ENCODE measurements at regions not wholly inside any gene's neighbourhood (a gene's known extent, or its start where the extent isn't known, plus 50 kb on each side); places are given as distances from the start of the nearest gene placed in this dataset.

- Histone ChIP-seq H3K36me3 (ENCODE audit: control insufficient read depth, insufficient read depth, low read length) (no peaks in the 10 kb centered on the region), H3K4me1 (ENCODE audit: control insufficient read depth, insufficient read depth, low read length) (no peaks in the 10 kb centered on the region), H3K27ac (ENCODE audit: low read depth, low read length) (no peak overlapping the region), H3K27me3 (ENCODE audit: control insufficient read depth, insufficient read depth, low read length) (no peaks in the 10 kb centered on the region), H3K9ac (ENCODE audit: low read length) (no peak overlapping the region), H3K4me3 (ENCODE audit: low read length) (no peak overlapping the region)
Observed at GRCh38 chr2:172293952-172294351, 133.4 kb upstream of the ITGA6 start.

- no peak overlapping the region for H3K27ac ChIP-seq (ENCODE audit: low read depth, low read length)
- no peaks in the 10 kb centered on the region for H3K27me3 ChIP-seq (ENCODE audit: control insufficient read depth, insufficient read depth, low read length)
- H3K4me1 ChIP-seq (ENCODE audit: control insufficient read depth, insufficient read depth, low read length): no peaks in the 10 kb centered on the region
- H3K9ac ChIP-seq (ENCODE audit: low read length): no peak overlapping the region
- H3K36me3 ChIP-seq (ENCODE audit: control insufficient read depth, insufficient read depth, low read length): no peaks in the 10 kb centered on the region
- H3K4me3 ChIP-seq (ENCODE audit: low read length): no peak overlapping the region
Observed at GRCh38 chr2:172294983-172295382, 132.4 kb upstream of the ITGA6 start.

- H3K27me3 ChIP-seq (ENCODE audit: control insufficient read depth, insufficient read depth, low read length): no peaks in the 10 kb centered on the region
- H3K36me3 ChIP-seq (ENCODE audit: control insufficient read depth, insufficient read depth, low read length): no peaks in the 10 kb centered on the region
- no peak overlapping the region for H3K9ac ChIP-seq (ENCODE audit: low read length)
- no peaks in the 10 kb centered on the region for H3K4me1 ChIP-seq (ENCODE audit: control insufficient read depth, insufficient read depth, low read length)
- H3K4me3 ChIP-seq (ENCODE audit: low read length): no peak overlapping the region
- H3K27ac ChIP-seq (ENCODE audit: low read depth, low read length): no peak overlapping the region
Observed at GRCh38 chr2:172295677-172296076, 131.7 kb upstream of the ITGA6 start.

- H3K27me3 ChIP-seq (ENCODE audit: control insufficient read depth, insufficient read depth, low read length): no peaks in the 10 kb centered on the region
- H3K36me3 ChIP-seq (ENCODE audit: control insufficient read depth, insufficient read depth, low read length): no peaks in the 10 kb centered on the region
- no peak overlapping the region for H3K4me3 ChIP-seq (ENCODE audit: low read length)
- no peak overlapping the region for H3K27ac ChIP-seq (ENCODE audit: low read depth, low read length)
- no peaks in the 10 kb centered on the region for H3K4me1 ChIP-seq (ENCODE audit: control insufficient read depth, insufficient read depth, low read length)
- H3K9ac ChIP-seq (ENCODE audit: low read length): no peak overlapping the region
Observed at GRCh38 chr2:172296267-172297046, 130.9 kb upstream of the ITGA6 start.

GRCh38 chr2:172297531-172297930, 129.9 kb upstream of the ITGA6 start:
- Histone ChIP-seq H3K4me1 (ENCODE audit: control insufficient read depth, insufficient read depth, low read length) (no peaks in the 10 kb centered on the region), H3K9ac (ENCODE audit: low read length) (no peak overlapping the region), H3K27ac (ENCODE audit: low read depth, low read length) (no peak overlapping the region), H3K36me3 (ENCODE audit: control insufficient read depth, insufficient read depth, low read length) (no peaks in the 10 kb centered on the region), H3K4me3 (ENCODE audit: low read length) (no peak overlapping the region), H3K27me3 (ENCODE audit: control insufficient read depth, insufficient read depth, low read length) (no peaks in the 10 kb centered on the region)

GRCh38 chr2:172297950-172298349, 129.4 kb upstream of the ITGA6 start:
- H3K36me3 ChIP-seq (ENCODE audit: control insufficient read depth, insufficient read depth, low read length): no peaks in the 10 kb centered on the region
- H3K27ac ChIP-seq (ENCODE audit: low read depth, low read length): no peak overlapping the region
- H3K9ac ChIP-seq (ENCODE audit: low read length): no peak overlapping the region
- no peaks in the 10 kb centered on the region for H3K4me1 ChIP-seq (ENCODE audit: control insufficient read depth, insufficient read depth, low read length)
- no peak overlapping the region for H3K4me3 ChIP-seq (ENCODE audit: low read length)
- no peaks in the 10 kb centered on the region for H3K27me3 ChIP-seq (ENCODE audit: control insufficient read depth, insufficient read depth, low read length)

- Histone ChIP-seq H3K27ac (ENCODE audit: low read depth, low read length) (no peak overlapping the region), H3K4me1 (ENCODE audit: control insufficient read depth, insufficient read depth, low read length) (no peaks in the 10 kb centered on the region), H3K27me3 (ENCODE audit: control insufficient read depth, insufficient read depth, low read length) (no peaks in the 10 kb centered on the region), H3K4me3 (ENCODE audit: low read length) (no peak overlapping the region), H3K9ac (ENCODE audit: low read length) (no peak overlapping the region), H3K36me3 (ENCODE audit: control insufficient read depth, insufficient read depth, low read length) (no peaks in the 10 kb centered on the region)
Observed at GRCh38 chr2:172299741-172300140, 127.6 kb upstream of the ITGA6 start.

- no peak overlapping the region for H3K4me3 ChIP-seq (ENCODE audit: low read length)
- no peak overlapping the region for H3K27ac ChIP-seq (ENCODE audit: low read depth, low read length)
- H3K4me1 ChIP-seq (ENCODE audit: control insufficient read depth, insufficient read depth, low read length): no peaks in the 10 kb centered on the region
- H3K36me3 ChIP-seq (ENCODE audit: control insufficient read depth, insufficient read depth, low read length): no peaks in the 10 kb centered on the region
- H3K9ac ChIP-seq (ENCODE audit: low read length): no peak overlapping the region
- no peaks in the 10 kb centered on the region for H3K27me3 ChIP-seq (ENCODE audit: control insufficient read depth, insufficient read depth, low read length)
Observed at GRCh38 chr2:172300851-172301250, 126.5 kb upstream of the ITGA6 start.

GRCh38 chr2:172305066-172305465, 122.3 kb upstream of the ITGA6 start:
- Histone ChIP-seq H3K36me3 (ENCODE audit: control insufficient read depth, insufficient read depth, low read length) (no peaks in the 10 kb centered on the region), H3K4me3 (ENCODE audit: low read length) (no peak overlapping the region), H3K27ac (ENCODE audit: low read depth, low read length) (no peak overlapping the region), H3K4me1 (ENCODE audit: control insufficient read depth, insufficient read depth, low read length) (no peaks in the 10 kb centered on the region), H3K9ac (ENCODE audit: low read length) (no peak overlapping the region), H3K27me3 (ENCODE audit: control insufficient read depth, insufficient read depth, low read length) (no peaks in the 10 kb centered on the region)

- H3K4me3 ChIP-seq (ENCODE audit: low read length): no peak overlapping the region
- no peaks in the 10 kb centered on the region for H3K36me3 ChIP-seq (ENCODE audit: control insufficient read depth, insufficient read depth, low read length)
- H3K27ac ChIP-seq (ENCODE audit: low read depth, low read length): no peak overlapping the region
- no peak overlapping the region for H3K9ac ChIP-seq (ENCODE audit: low read length)
- no peaks in the 10 kb centered on the region for H3K27me3 ChIP-seq (ENCODE audit: control insufficient read depth, insufficient read depth, low read length)
- H3K4me1 ChIP-seq (ENCODE audit: control insufficient read depth, insufficient read depth, low read length): no peaks in the 10 kb centered on the region
Observed at GRCh38 chr2:172307800-172308199, 119.6 kb upstream of the ITGA6 start.

GRCh38 chr2:172308253-172308935, 119.0 kb upstream of the ITGA6 start:
- Histone ChIP-seq H3K4me3 (ENCODE audit: low read length) (no peak overlapping the region), H3K27me3 (ENCODE audit: control insufficient read depth, insufficient read depth, low read length) (no peaks in the 10 kb centered on the region), H3K36me3 (ENCODE audit: control insufficient read depth, insufficient read depth, low read length) (no peaks in the 10 kb centered on the region), H3K27ac (ENCODE audit: low read depth, low read length) (no peak overlapping the region), H3K4me1 (ENCODE audit: control insufficient read depth, insufficient read depth, low read length) (no peaks in the 10 kb centered on the region), H3K9ac (ENCODE audit: low read length) (no peak overlapping the region)

GRCh38 chr2:172311921-172312345, 115.5 kb upstream of the ITGA6 start:
- H3K27ac ChIP-seq (ENCODE audit: low read depth, low read length): no peak overlapping the region
- no peaks in the 10 kb centered on the region for H3K4me1 ChIP-seq (ENCODE audit: control insufficient read depth, insufficient read depth, low read length)
- H3K27me3 ChIP-seq (ENCODE audit: control insufficient read depth, insufficient read depth, low read length): no peaks in the 10 kb centered on the region
- H3K36me3 ChIP-seq (ENCODE audit: control insufficient read depth, insufficient read depth, low read length): no peaks in the 10 kb centered on the region
- H3K4me3 ChIP-seq (ENCODE audit: low read length): no peak overlapping the region
- H3K9ac ChIP-seq (ENCODE audit: low read length): no peak overlapping the region
